ENCODE measurements at regions not wholly inside any gene's neighbourhood (a gene's known extent, or its start where the extent isn't known, plus 50 kb on each side); places are given as distances from the start of the nearest gene placed in this dataset.

DNA sequence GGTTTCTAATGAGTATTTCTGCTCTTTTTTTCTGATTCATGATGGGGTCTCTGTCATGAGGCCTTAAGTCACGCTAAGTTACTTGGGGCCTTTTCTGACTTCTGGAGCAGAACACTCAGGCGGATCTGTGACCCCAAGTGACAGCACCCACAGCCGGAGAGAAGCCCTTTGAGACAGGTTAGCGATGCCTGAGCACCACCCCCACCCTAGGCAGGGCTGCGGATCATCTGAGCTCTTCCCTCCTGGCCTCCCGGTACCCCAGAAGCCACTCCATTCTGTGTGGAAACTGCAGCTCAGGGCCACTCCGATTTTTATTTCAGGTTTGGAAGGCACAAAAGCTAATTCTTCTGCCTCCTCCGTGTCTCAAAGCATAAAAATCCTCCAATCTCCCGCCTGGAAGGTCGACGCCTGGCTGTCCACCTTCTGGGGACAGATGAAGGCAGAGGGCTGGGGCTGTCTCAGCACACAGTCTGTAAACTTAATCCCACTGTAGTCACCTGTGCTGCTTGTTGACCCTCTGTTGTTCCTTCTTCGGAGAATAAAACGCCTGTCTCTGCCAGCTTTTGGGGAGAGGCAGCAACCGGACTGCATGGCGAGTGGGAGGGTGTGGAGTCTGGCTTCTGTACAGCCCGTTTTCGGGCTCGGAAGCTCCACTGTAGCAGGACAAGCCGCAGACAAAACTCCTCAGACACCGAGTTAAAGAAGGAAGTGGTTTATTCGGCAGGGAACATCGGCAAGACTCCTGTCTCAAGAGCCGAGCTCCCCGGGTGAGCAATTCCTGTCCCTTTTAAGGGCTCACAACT is 88.8 kb downstream of the SPRY4 start:
- DNase-seq (ENCODE audit: low read depth) (no peak), FAIRE-seq (no peak)
- Mint-ChIP-seq H3K4me1 (ENCODE audit: low read depth, unreplicated experiment) (peaks cover 14% of the 10 kb centered on the region), H3K9me3 (ENCODE audit: unreplicated experiment) (no peaks in the 10 kb centered on the region), H3K36me3 (ENCODE audit: low read depth, unreplicated experiment) (peaks cover 2% of the 10 kb centered on the region), H3K27me3 (ENCODE audit: low read depth, unreplicated experiment) (peaks cover 14% of the 10 kb centered on the region), H3K27ac (ENCODE audit: unreplicated experiment) (peak overlapping the region; percentile 69), H3K4me3 (ENCODE audit: unreplicated experiment) (no peak overlapping the region)
- no peak overlapping the region for H3K9ac ChIP-seq (ENCODE audit: low read length)
- H3K27me3 ChIP-seq (ENCODE audit: insufficient read depth, low read length), result no peaks in the 10 kb centered on the region
- no peaks in the 10 kb centered on the region for H4K20me1 ChIP-seq (ENCODE audit: insufficient read depth, low read length)
- TF ChIP-seq, protein P1, sequence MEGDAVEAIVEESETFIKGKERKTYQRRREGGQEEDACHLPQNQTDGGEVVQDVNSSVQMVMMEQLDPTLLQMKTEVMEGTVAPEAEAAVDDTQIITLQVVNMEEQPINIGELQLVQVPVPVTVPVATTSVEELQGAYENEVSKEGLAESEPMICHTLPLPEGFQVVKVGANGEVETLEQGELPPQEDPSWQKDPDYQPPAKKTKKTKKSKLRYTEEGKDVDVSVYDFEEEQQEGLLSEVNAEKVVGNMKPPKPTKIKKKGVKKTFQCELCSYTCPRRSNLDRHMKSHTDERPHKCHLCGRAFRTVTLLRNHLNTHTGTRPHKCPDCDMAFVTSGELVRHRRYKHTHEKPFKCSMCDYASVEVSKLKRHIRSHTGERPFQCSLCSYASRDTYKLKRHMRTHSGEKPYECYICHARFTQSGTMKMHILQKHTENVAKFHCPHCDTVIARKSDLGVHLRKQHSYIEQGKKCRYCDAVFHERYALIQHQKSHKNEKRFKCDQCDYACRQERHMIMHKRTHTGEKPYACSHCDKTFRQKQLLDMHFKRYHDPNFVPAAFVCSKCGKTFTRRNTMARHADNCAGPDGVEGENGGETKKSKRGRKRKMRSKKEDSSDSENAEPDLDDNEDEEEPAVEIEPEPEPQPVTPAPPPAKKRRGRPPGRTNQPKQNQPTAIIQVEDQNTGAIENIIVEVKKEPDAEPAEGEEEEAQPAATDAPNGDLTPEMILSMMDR (IDR thresholded peaks at IDR 0.05; ENCODE audit: insufficient read depth, low read depth, low read length), result no peak
- TF ChIP-seq EZH2 (IDR thresholded peaks at IDR 0.05; ENCODE audit: insufficient read depth, low read length), result no peak
- peaks cover 10% of the 10 kb centered on the region for H3K4me1 ChIP-seq (ENCODE audit: insufficient read depth, low read length)
- H3K36me3 ChIP-seq (ENCODE audit: insufficient read depth, low read length), result no peaks in the 10 kb centered on the region
- no peaks in the 10 kb centered on the region for H3K9me3 ChIP-seq (ENCODE audit: insufficient read depth, low read depth, low read length)
- H3K27ac ChIP-seq (ENCODE audit: low read depth, low read length), result no peak overlapping the region
- H3K4me3 ChIP-seq (ENCODE audit: insufficient read depth, low read depth, low read length), result no peak overlapping the region
- H2AFZ ChIP-seq (ENCODE audit: low read depth, low read length), result no peak overlapping the region
- H3K79me2 ChIP-seq (ENCODE audit: insufficient read depth, low read length), result no peaks in the 10 kb centered on the region
- no peak overlapping the region for H3K4me2 ChIP-seq (ENCODE audit: low read length)

DNA sequence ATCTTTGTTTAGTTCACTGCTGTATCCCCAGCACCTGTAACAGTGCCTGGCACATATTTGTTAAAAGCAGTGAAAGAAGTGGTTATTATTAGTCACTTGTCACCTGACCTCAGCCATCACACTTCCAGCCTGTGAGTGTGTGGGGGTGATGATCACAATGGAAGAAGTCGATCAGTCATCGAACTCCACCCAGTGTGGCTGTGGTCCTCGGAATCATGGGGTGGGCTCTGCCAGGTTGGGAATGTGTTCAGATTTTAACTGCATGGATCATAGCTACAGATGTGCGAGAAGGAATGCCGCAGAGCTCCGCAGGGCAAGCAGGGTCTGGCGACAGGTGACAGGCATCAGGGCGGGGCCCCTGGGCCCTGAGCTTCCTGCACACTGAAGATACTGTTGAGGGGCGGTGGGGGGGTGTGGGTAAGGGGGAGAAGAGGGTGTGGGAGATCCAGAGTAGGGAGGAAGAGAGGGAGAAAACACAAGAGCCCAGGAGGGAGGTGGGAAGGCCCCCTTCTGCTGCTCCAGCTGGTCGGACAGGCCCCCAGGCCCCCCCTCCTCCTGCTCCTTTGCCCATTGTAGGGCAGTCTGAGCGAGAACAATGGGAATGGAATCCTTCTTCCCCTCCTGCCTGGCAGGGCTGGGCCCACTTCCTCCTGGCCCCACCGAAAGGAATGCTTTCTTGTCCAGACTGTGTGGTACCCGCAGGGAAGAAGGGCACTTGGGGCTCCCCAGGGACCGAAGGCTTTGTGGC is 89.6 kb downstream of the SPRY4 start:
- no peaks in the 10 kb centered on the region for H4K20me1 ChIP-seq (ENCODE audit: insufficient read depth, low read length)
- no peaks in the 10 kb centered on the region for H3K27me3 ChIP-seq (ENCODE audit: insufficient read depth, low read length)
- no peaks in the 10 kb centered on the region for H3K36me3 ChIP-seq (ENCODE audit: insufficient read depth, low read length)
- H2AFZ ChIP-seq (ENCODE audit: low read depth, low read length), result peak overlapping the region; percentile 29
- peak overlapping the region; percentile 17 for H3K4me3 Mint-ChIP-seq (ENCODE audit: unreplicated experiment)
- H3K27ac Mint-ChIP-seq (ENCODE audit: unreplicated experiment), result peak overlapping the region; percentile 79
- TF ChIP-seq, protein P1 (IDR thresholded peaks at IDR 0.05; ENCODE audit: insufficient read depth, low read depth, low read length), result no peak
- no peak for TF ChIP-seq EZH2 (IDR thresholded peaks at IDR 0.05; ENCODE audit: insufficient read depth, low read length)
- peaks cover 2% of the 10 kb centered on the region for H3K36me3 Mint-ChIP-seq (ENCODE audit: low read depth, unreplicated experiment)
- DNase-seq (ENCODE audit: low read depth) (peak; percentile 43), FAIRE-seq (no peak)
- H3K4me3 ChIP-seq (ENCODE audit: insufficient read depth, low read depth, low read length), result no peak overlapping the region
- H3K9ac ChIP-seq (ENCODE audit: low read length), result no peak overlapping the region
- peaks cover 10% of the 10 kb centered on the region for H3K4me1 ChIP-seq (ENCODE audit: insufficient read depth, low read length)
- peaks cover 14% of the 10 kb centered on the region for H3K27me3 Mint-ChIP-seq (ENCODE audit: low read depth, unreplicated experiment)
- H3K4me2 ChIP-seq (ENCODE audit: low read length), result peak overlapping the region; percentile 34
- peaks cover 14% of the 10 kb centered on the region for H3K4me1 Mint-ChIP-seq (ENCODE audit: low read depth, unreplicated experiment)
- H3K9me3 ChIP-seq (ENCODE audit: insufficient read depth, low read depth, low read length), result no peaks in the 10 kb centered on the region
- no peak overlapping the region for H3K27ac ChIP-seq (ENCODE audit: low read depth, low read length)
- peaks cover 2% of the 10 kb centered on the region for H3K9me3 Mint-ChIP-seq (ENCODE audit: unreplicated experiment)
- H3K79me2 ChIP-seq (ENCODE audit: insufficient read depth, low read length), result no peaks in the 10 kb centered on the region
